ENCODE measurements at regions not wholly inside any gene's neighbourhood (a gene's known extent, or its start where the extent isn't known, plus 50 kb on each side); places are given as distances from the start of the nearest gene placed in this dataset.
"Not testable (repeated sequence)": the region's sequence is repeated elsewhere in the genome, so short reads cannot be mapped to it uniquely, and the experiment has no call there.

DNA sequence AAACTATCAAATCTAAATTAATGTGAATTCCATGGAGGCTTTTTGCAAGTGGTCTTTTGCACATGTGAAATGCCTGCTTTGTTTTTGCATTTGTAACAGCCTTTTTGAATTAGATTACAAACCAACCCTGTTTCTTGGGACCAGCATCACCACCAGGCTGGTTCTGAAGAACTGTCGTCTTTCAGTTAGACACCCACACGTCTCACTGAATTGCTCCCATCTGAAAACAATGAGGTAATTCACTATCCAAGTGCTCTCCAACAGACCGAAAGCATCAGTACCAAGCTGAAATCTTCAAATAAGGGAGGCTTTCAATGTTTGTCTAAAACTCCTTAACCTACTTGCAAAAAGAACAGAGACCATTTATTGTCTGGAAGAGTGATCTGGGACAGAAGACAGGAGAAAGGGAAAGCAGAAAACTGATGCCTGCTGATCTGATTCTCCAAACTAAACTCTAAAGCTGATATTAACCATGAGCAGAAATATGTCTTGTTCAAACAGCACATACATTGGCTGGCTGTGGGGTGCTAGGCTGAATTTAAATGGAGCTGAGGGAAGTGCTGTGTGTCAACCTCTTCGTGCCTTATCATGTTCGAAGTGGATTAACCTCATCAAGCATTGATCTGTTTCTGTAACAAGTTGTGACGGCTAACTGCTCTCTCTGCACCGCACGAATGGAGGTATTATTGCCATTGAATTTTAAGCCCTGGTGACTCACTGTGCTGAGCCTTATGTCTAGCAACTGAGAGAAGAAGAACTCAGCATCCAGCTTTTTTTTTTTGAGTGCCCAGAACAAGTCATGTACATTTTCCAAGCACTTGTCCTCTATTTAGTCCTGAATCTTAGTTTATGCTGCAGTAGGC, 213.7 kb upstream of the P2RY1 start:
- no peak for DNase-seq (ENCODE audit: low read depth in 2 of 3, low spot score in 2 of 3)

DNA sequence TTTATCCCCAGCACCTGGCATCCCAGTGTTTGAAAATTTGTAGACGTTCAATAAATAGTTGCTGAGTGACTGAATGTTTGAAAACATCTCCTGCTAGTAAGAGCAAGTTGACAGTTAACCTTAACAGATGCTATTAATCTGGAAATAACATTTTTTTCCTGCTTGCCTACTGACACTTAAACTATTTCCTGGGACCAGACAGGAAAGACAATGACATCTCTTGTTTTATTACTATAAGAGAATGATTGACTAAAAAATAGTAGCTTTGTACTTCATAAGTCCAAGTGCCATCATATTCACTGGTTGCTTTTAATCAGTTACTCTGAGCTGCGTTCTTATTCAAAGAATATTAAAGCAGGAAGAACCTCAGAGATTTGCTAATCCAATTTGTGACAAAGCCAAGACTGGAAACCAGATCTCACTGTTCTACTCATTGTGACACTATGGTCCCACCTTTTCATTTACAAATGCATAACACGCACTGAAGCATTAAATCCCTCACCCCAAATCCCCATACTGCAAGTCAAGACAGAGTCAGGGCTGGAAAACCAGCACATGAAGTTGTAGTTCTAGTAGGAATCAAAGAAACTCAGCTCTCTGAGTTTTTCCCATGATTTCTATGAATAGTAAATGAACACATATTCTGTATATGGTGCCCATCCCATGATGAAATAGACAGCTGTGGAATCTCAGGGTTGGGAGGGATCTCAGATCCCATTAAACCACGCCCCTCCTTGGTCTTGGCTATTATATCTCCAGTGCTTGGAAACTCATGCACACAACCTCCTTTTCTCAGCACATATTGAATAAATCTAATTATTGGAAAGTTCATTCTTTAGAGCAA, 212.7 kb upstream of the P2RY1 start:
- no peak for DNase-seq (ENCODE audit: low read depth in 2 of 3, low spot score in 2 of 3)

DNA sequence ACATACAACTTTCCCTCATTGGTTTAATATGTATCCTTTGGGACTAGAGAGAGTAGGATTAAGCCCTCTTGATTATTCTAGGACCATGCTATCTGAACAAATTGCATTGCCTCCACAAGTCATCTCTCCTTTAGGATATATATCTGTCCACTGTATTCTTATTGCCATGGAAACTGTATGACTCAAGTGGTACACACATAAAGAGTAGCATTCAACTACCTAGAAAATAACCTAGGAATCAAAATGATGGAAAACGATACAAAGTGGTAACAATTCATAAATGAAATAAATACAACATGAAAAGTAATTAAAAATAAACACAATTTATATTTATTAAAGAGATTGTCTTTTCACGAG, 212.1 kb upstream of the P2RY1 start:
- DNase-seq (ENCODE audit: low read depth in 2 of 3, low spot score in 2 of 3): no peak

DNA sequence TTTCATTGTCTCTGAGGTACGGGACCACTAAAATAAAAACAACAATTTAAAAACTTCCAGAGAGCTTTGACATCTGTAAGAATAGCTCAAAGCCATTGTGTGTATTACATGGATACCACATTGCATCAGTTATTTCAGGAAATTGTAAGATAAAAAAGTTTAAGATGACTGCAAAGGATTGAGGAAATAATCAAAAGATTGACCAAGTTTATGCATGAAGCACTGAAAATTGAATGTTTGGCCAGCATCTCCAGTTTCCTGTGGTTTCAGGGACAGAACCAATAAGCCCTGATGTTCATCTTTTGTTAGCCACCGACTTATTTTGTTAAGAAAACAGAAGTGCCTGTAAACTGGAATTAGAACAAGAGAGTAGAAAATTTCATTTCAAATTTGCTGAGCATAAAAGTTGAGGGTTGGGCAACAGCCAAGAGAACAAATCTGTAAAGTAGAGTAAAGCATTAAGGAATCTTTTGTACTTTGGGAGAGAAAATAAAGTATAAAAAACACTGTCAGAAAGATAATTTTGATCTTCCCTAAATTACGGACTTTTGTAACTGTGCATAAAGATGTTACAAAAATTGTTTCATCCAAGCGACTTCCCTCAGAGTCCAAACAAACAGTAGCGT, 211.5 kb upstream of the P2RY1 start:
- peak in 1 of 3 donors; percentile 24 for DNase-seq (ENCODE audit: low read depth in 2 of 3, low spot score in 2 of 3)

DNA sequence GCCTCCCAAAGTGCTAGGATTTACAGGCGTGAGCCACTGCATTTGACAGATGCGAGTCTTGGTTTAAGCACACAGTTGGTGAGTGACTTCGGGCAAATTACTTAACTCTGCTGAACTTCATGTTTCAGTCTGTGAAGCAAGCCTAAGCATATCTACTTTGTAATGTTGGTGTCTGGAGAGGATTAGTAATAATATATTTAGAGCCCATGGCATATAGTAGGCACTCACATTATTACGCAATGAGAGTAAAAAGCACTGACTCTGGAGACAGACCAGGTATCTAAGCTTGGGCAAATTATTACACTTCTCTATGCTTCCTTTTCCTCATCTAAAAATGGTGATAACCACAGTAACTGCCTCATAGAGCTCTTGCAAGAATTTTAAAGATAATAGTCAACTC, 208.7 kb upstream of the P2RY1 start:
- DNase-seq (ENCODE audit: low read depth in 2 of 3, low spot score in 2 of 3): no peak

DNA sequence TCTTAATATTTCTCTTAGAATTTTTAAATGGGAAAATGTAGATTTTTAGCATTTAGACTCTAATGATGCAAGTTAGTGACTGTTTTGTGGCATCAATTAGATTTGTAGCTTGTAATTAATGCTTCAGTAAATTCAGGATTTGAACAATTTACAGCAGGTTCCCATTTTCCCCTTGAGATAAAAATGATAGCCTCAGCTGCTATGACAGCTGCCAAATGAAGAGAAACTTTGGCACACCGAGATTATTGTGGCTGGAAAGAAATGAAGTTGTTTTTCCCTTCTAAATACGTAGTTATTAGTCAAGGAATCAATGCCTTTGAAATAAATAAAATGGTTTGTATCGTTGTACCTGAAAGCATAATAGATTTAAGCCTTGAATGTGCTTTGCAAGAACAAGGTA, 206.4 kb upstream of the P2RY1 start:
- DNase-seq (ENCODE audit: low read depth in 2 of 3, low spot score in 2 of 3): no peak

DNA sequence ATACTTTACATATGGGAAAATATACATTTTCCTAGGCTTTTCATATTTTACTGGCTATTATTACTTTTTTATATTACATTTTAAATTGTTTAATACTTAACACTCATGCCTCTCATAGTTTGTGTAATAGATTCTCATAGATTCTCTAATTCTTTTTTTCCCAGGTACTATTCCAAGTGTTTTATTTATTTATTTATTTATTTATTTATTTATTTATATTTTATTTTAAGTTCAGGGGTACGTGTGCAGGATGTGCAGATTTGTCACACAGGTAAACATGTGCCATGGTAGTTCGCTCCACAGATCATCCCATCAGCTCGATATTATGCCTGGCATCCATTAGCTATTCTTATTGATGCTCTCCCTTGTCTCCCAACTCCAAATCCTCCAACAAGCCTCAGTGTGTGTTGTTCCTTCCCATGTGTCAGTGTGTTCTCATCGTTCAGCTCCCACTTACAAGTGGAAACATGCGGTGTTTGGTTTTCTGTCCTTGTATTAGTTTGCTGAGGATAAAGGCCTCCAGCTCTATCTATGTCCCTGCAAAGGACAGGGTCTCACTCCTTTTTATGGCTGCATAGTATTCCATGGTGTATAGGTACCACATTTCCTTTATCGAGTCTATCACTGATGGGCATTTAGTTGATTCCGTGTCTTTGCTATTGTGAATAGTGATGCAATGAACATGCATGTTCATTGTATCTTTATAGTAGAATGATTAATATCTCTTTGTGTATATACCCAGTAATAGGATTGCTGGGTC, 205.4 kb upstream of the P2RY1 start:
- DNase-seq (ENCODE audit: low read depth in 2 of 3, low spot score in 2 of 3): no peak

DNA sequence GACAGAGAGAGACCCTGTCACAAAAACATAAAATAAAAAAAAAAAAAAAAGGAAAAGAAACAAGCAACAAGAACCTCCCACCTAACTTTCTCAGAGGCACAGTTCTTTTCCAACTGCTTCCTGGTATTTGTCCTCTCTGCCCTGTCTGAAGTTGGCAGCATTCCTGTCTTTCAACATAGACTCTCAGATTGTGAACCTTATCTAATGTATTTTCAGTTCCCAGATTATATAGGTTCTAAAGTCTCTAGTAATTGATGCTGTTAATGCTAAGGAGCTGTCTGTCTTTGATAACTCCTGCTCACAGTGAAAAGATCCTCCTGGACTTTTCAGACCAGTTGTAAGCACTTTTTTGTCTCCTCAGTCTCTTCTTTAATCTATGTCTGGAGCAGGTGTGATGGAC, 199.5 kb upstream of the P2RY1 start:
- DNase-seq (ENCODE audit: low read depth in 2 of 3, low spot score in 2 of 3): no peak

DNA sequence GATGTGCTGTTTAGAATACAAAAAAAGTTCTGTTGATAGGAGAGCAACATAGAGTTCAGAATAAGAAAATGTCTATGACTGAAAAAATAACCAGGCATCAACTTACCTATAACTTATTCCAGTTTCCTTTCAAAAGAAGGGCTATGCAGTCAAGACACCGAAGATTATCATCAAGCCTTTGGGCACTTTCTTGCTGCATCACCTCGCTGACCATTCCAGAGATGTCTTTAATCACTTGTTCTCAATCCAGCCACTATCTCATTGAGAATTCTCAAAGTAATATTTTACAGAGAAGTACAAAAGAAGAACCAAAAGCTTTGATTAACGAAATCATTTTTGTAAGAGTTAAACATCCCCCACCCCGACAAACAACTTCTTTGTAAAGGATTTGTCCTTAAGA, 198.3 kb upstream of the P2RY1 start:
- DNase-seq (ENCODE audit: low read depth in 2 of 3, low spot score in 2 of 3): no peak

DNA sequence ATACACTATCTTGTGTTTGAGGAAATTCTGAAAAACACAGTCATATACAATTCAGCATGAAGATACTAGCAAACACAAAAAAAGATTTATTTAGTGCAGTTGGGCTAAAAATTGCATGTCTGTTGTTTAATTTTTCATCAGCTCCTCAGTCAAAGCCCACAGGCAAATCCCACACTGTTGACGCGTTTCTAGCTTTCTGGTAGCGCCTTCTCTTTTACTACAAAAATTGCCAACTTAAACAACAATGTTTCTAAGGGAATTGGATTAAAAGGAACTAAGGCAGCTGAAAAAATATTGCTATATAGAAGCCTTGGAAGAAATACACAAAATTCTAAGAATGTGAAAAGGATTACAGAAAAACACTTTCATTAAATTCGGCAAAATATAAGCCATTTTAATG, 196.7 kb upstream of the P2RY1 start:
- DNase-seq (ENCODE audit: low read depth in 2 of 3, low spot score in 2 of 3): no peak

DNA sequence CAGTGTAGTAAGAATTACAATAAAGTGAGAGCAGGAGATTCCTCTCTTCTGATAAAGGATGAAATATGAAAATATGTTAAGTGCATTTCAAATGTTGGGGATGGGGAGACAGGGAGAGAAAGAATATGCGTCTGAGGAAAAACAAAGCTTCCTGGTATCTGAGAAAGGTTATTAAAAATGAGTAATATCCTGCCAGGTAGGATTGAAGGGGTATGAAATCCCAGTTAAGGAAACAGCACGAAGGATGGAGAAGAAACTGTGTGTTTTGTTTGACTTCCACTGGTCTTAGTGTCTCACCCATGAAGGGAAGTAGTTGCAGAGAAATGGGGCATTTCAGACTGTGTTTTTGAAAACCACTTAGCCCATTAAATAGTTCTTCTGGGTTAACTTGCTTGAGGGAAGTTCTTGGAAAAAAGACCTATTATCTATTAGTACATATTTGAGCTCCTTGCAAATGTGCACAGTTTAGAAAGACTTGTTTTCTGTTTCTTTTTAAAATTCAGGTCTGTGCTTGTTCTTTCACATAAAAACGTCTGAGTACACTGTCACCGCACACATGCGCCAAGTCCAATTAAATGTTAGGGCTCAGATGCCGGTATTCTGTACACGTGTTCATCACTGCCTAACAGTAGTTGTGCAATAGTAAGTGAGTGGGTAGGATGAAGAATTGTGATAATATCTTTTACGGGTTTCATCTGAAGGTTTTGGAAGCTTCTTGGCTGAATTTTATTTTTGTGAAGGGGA, 196.1 kb upstream of the P2RY1 start:
- no peak for DNase-seq (ENCODE audit: low read depth in 2 of 3, low spot score in 2 of 3)

DNA sequence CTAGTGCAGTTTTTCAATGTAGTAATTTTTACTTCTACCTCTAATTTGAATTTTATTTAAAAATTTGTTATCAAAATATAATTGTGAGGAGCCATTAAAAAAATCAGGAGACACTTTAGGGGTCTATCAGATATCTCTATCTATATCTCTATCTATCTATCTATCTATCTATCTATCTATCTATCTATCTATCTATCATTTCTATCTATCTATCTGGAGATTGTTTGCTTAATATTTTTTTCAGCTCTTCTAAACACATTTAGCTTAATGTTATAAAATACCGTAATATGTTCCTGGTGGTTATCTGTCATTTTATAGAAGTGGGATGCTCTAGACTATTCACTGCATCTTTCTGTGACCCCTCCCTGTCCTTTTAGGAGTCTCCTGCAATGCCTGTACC, 193.7 kb upstream of the P2RY1 start:
- DNase-seq (ENCODE audit: low read depth in 2 of 3, low spot score in 2 of 3): no peak

DNA sequence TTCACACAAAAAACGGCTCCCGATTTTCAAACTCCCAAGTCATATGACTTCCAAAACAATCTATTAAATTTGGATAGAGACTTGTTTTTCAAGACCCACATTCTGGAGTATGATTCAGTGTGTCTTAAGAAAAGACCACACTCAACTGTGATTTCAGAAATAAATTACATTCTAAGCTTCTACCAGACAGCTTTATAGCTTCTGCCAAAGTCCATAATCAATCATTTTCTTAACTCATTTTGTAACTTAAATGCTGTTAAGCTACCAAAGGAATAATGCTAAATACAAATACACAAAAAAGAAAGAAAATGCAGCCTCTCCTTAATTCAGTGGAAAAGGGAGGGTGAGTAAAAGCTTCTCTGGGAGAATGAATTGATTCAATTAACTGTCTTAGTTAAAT, 192.3 kb upstream of the P2RY1 start:
- no peak for DNase-seq (ENCODE audit: low read depth in 2 of 3, low spot score in 2 of 3)

DNA sequence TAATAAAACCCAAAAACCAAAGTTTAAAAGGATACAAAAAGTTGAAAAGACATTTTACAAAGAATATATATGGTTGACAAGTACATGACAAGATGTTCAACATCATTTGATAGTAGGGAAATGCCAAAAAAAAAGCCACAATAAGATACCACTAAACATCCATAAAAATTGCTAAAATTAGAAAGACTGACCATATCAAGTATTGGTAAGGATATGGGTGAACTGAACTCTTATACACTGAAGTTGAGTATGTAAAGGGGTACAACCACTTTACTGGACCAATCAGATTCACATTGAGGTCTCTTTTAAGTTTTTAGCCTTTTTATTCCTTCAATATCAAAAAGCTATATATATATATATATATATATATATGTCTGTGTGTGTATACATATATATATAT, 190.5 kb upstream of the P2RY1 start:
- no peak for DNase-seq (ENCODE audit: low read depth in 2 of 3, low spot score in 2 of 3)

DNA sequence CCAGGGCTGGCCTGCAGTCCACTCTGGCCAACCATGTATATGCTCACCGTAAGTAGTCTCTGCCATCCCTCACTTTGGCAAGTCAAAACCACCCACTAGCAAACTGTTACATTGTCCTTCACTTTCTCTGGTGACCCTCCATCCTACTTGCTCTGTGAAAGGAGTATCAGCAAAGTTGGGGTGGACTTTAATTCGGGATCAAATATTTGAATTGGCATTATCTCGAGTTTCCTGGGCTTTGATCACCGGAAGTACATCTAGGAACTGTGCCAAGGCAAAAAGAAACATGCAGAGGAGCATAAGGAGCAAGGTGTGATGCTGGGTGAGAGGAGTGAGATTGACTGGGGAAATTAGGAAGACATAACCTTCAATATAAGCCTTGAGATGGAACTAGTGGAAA, 188.9 kb upstream of the P2RY1 start:
- no peak for DNase-seq (ENCODE audit: low read depth in 2 of 3, low spot score in 2 of 3)

DNA sequence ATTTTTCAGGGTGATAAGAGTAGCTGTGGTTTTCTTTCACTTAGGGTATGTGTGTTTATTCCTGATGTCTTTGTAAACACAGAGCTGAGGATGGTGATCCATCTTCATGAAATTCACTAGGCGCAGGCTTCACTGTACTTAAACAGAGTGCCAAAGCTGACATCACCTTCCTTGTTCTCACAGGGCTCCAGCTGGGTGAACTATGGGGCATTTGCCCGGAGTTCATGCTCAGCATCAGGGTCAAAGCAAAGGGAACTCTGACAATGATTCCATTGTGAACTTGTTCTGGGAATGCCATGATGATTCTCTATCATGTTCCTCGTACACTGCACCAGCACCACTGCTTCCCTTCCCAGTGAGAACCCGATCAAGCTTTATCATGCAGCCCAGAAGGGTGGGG, 184.8 kb upstream of the P2RY1 start:
- DNase-seq (ENCODE audit: low read depth in 2 of 3, low spot score in 2 of 3): no peak

DNA sequence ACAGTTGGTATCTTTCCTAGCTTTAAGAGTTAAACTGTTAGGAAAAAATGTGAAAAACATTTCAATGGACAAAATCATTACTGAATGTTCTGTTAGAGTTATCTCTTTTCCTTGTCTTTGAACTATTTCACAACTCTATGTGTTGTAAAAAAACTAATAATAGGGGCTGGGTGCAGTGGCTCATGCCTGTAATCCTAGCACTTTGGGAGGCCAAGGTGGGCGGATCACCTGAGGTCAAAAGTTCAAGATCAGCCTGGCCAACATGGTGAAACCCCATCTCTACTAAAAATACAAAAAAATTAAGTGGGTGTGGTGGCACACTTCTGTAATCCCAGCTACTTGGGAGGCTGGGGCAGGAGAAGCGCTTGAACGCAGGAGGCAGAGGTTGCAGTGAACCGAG, 184.0 kb upstream of the P2RY1 start:
- not testable (repeated sequence) for DNase-seq (ENCODE audit: low read depth in 2 of 3, low spot score in 2 of 3)

DNA sequence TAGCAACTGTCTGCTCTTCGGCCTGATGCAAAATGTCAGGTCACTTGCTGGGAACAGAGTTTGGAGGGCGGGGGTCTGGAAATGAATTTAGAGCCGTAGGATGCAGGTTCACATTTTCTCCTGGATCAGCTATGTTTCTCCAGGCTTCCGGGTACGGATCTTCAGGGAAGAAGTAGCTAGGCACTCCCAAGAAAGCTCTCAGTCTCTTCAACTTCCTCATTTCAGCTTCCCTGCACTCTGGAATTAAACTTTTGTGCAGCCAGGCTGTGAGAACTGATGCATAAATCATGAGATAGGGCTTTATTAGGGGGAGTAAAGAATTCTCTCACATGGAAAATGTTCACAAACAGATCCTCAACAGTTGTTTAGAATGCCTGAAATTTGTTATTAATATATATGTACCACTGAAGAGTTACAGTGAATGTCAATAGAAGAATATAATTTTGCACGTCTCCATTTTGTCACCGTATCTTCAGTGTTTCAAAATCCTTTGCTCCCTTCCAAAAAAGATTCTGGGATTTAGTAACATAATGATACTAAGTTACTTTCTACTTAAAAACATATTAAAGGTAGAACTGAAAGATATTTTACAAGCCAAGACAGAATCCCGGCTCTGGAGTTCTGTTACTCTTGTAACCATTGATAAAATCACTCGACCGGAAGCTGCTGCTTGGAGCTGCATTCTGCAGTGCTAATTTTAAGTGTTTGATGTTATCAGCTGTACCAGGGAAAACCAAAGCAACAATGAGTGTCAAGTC, 178.5 kb upstream of the P2RY1 start:
- peak in 2 of 3 donors; percentile 39 to 56 for DNase-seq (ENCODE audit: low read depth in 2 of 3, low spot score in 2 of 3)

DNA sequence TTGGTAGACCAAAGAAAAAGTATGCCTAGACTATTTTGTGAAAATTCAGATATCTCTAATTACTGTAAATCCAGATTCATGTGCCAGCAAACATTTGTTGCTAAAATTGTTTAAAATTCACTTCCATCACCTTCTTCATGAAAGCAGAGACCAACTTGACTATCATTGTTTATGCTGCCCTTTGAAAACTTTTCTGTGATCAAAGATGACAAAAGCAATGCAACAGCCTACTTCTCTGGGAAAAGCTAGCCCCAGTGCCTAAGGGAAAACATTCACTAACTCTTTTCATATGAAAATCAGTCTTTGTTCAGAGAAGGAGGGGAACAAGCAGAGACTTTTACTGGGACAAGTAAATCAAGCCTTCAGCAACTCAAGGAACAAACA, 178.0 kb upstream of the P2RY1 start:
- DNase-seq (ENCODE audit: low read depth in 2 of 3, low spot score in 2 of 3): no peak

All from hematopoietic multipotent progenitor cell (in vitro differentiated cells).